Prostate gland (tissue), 2 donors: ENCODE measurements at regions not wholly inside any gene's neighbourhood (a gene's known extent, or its start where the extent isn't known, plus 50 kb on each side); places are given as distances from the start of the nearest gene placed in this dataset.

ENCODE experiments used
- CTCF ChIP-seq, 4 experiments: fragments of 200-600 bp in 2 of 4; fragments of 450-650 bp in 2 of 4; sonication (generic) in 2 of 4; IDR thresholded peaks; 1 replicate in 3 of 4; 2 replicates in 1 of 4; pipeline ENCODE4 v1.5.1; 2016 to 2019; ENCODE audit warnings: antibody characterized with exemption in 4 of 4, mild to moderate bottlenecking in 2 of 4, moderate library complexity in 2 of 4
- POLR2A ChIP-seq: fragments of 450-650 bp; IDR thresholded peaks from one replicate; pipeline ENCODE4 v1.6.1; 2016; ENCODE audit warnings: antibody characterized with exemption, mild to moderate bottlenecking

GRCh38 chr15:46174122-46174521, 539.3 kb downstream of the SQOR start:
- TF ChIP-seq CTCF (IDR thresholded peaks at IDR 0.05): no peak
- no peak for TF ChIP-seq POLR2A
